Loucy (cell line): ENCODE measurements at regions not wholly inside any gene's neighbourhood (a gene's known extent, or its start where the extent isn't known, plus 50 kb on each side); places are given as distances from the start of the nearest gene placed in this dataset.

Experiments
- H2AFZ ChIP-seq: fragments of 200-600 bp; sonication (generic); 2 replicates; pipeline ENCODE4 v1.6.0; 2016; ENCODE audit warnings: antibody characterized with exemption, mild to moderate bottlenecking, low read length, moderate library complexity
- H3F3A ChIP-seq: fragments of 200-600 bp; 2 replicates; pipeline ENCODE4 v1.6.0; 2016; ENCODE audit warnings: antibody characterized with exemption, low read depth, mild to moderate bottlenecking
- H3K27me3 ChIP-seq: fragments of 200-600 bp; sonication (generic); 2 replicates; pipeline ENCODE4 v1.6.1; 2014; ENCODE audit warnings: low read length, mild to moderate bottlenecking; ENCODE audit not compliant: insufficient read depth, poor library complexity, severe bottlenecking
- H3K36me3 ChIP-seq: fragments of 200-600 bp; sonication (generic); 2 replicates; pipeline ENCODE4 v1.6.1; 2016; ENCODE audit warnings: low read length; ENCODE audit not compliant: insufficient read depth
- H3K4me1 ChIP-seq: fragments of 200-600 bp; sonication (generic); 2 replicates; pipeline ENCODE4 v1.5.1; 2014; ENCODE audit warnings: low read length, mild to moderate bottlenecking; ENCODE audit not compliant: insufficient read depth, poor library complexity, severe bottlenecking
- H3K4me2 ChIP-seq: fragments of 200-600 bp; sonication (generic); 2 replicates; pipeline ENCODE4 v1.6.0; 2014; ENCODE audit warnings: antibody characterized with exemption, low read length, low read depth, mild to moderate bottlenecking; ENCODE audit not compliant: poor library complexity, severe bottlenecking
- H3K4me3 ChIP-seq: fragments of 200-600 bp; sonication (generic); 2 replicates; pipeline ENCODE4 v1.5.1; 2014; ENCODE audit warnings: low read length, mild to moderate bottlenecking, mixed read lengths; ENCODE audit not compliant: poor library complexity, severe bottlenecking
- H3K79me2 ChIP-seq: fragments of 200-600 bp; sonication (generic); 2 replicates; pipeline ENCODE4 v1.6.1; 2014; ENCODE audit warnings: low read length; ENCODE audit not compliant: insufficient read depth
- H3K9ac ChIP-seq: fragments of 200-600 bp; sonication (generic); 2 replicates; pipeline ENCODE4 v1.6.0; 2014; ENCODE audit warnings: mild to moderate bottlenecking, low read depth, low read length, moderate library complexity; ENCODE audit not compliant: poor library complexity, severe bottlenecking
- H3K9me2 ChIP-seq: fragments of 200-600 bp; sonication (generic); replicated peaks from 2 replicates; pipeline ENCODE4 v1.6.1; 2016; ENCODE audit warnings: low read depth, low read length, mixed read lengths
- H3K9me3 ChIP-seq: fragments of 200-600 bp; sonication (generic); 2 replicates; pipeline ENCODE4 v1.6.1; 2014; ENCODE audit warnings: mild to moderate bottlenecking, antibody characterized with exemption, low read length, low read depth; ENCODE audit not compliant: insufficient read depth
- H4K20me1 ChIP-seq: fragments of 200-600 bp; sonication (generic); 2 replicates; pipeline ENCODE4 v1.6.0; 2014; ENCODE audit warnings: antibody characterized with exemption, low read length, mild to moderate bottlenecking; ENCODE audit not compliant: insufficient read depth, poor library complexity, severe bottlenecking
- CTCF ChIP-seq: fragments of 200-600 bp; sonication (generic); conservative IDR thresholded peaks from 2 replicates; pipeline ENCODE4 v1.5.1; 2014; ENCODE audit warnings: mild to moderate bottlenecking, antibody characterized with exemption, low read length
- EZH2phosphoT487 ChIP-seq: fragments of 200-600 bp; IDR thresholded peaks from 2 replicates; pipeline ENCODE4 v1.6.1; 2018; ENCODE audit warnings: antibody characterized with exemption, mild to moderate bottlenecking, moderate library complexity, borderline replicate concordance

- Histone ChIP-seq H3K79me2 (no peaks in the 10 kb centered on the region), H3K27me3 (no peaks in the 10 kb centered on the region), H3K4me1 (no peaks in the 10 kb centered on the region), H3K36me3 (no peaks in the 10 kb centered on the region), H3F3A (no peaks in the 10 kb centered on the region), H3K9ac (no peak overlapping the region), H3K9me3 (no peaks in the 10 kb centered on the region), H2AFZ (no peak overlapping the region), H4K20me1 (no peaks in the 10 kb centered on the region), H3K9me2 (no peaks in the 10 kb centered on the region), H3K4me2 (no peak overlapping the region), H3K4me3 (no peak overlapping the region)
- TF ChIP-seq EZH2phosphoT487 (no peak), CTCF (no peak)
Measured at GRCh38 chr4:184950117-184950830, 68.0 kb upstream of the HELT start.

DNA sequence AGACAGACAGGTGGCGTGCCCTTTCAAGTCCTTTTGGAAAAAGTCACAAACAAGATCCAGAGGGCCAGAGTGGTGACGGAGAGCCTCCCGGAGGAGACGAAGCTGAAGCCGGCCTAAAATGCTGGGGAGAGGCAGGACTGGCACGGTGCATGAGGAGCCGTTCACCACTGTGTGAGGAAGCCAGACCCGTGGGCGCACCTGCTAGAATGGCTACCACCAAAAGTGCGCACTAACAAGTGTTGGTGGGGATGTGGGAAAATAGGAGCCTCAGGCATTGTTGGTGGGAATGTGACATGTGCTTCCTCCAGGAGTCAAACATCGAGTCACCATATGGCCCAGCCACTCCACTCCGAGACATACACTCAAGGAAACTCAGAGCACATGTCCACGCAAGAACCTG is 67.4 kb upstream of the HELT start:
- Histone ChIP-seq H4K20me1 (no peaks in the 10 kb centered on the region), H3K27me3 (no peaks in the 10 kb centered on the region), H3K4me3 (no peak overlapping the region), H3K9me2 (no peaks in the 10 kb centered on the region), H3F3A (no peaks in the 10 kb centered on the region), H2AFZ (no peak overlapping the region), H3K36me3 (no peaks in the 10 kb centered on the region), H3K79me2 (no peaks in the 10 kb centered on the region), H3K9ac (no peak overlapping the region), H3K4me2 (no peak overlapping the region), H3K9me3 (no peaks in the 10 kb centered on the region), H3K4me1 (no peaks in the 10 kb centered on the region)
- TF ChIP-seq CTCF (no peak), EZH2phosphoT487 (no peak)

- Histone ChIP-seq H3K4me2 (no peak overlapping the region), H3K9ac (no peak overlapping the region), H3K27me3 (no peaks in the 10 kb centered on the region), H3K4me3 (no peak overlapping the region), H3K36me3 (no peaks in the 10 kb centered on the region), H3F3A (no peaks in the 10 kb centered on the region), H3K9me2 (no peaks in the 10 kb centered on the region), H3K4me1 (no peaks in the 10 kb centered on the region), H3K9me3 (no peaks in the 10 kb centered on the region), H3K79me2 (no peaks in the 10 kb centered on the region), H4K20me1 (no peaks in the 10 kb centered on the region), H2AFZ (no peak overlapping the region)
- TF ChIP-seq EZH2phosphoT487 (no peak), CTCF (no peak)
Measured at GRCh38 chr4:184951668-184952160, 66.6 kb upstream of the HELT start.
